ENCODE measurements at regions not wholly inside any gene's neighbourhood (a gene's known extent, or its start where the extent isn't known, plus 50 kb on each side); places are given as distances from the start of the nearest gene placed in this dataset.

DNA sequence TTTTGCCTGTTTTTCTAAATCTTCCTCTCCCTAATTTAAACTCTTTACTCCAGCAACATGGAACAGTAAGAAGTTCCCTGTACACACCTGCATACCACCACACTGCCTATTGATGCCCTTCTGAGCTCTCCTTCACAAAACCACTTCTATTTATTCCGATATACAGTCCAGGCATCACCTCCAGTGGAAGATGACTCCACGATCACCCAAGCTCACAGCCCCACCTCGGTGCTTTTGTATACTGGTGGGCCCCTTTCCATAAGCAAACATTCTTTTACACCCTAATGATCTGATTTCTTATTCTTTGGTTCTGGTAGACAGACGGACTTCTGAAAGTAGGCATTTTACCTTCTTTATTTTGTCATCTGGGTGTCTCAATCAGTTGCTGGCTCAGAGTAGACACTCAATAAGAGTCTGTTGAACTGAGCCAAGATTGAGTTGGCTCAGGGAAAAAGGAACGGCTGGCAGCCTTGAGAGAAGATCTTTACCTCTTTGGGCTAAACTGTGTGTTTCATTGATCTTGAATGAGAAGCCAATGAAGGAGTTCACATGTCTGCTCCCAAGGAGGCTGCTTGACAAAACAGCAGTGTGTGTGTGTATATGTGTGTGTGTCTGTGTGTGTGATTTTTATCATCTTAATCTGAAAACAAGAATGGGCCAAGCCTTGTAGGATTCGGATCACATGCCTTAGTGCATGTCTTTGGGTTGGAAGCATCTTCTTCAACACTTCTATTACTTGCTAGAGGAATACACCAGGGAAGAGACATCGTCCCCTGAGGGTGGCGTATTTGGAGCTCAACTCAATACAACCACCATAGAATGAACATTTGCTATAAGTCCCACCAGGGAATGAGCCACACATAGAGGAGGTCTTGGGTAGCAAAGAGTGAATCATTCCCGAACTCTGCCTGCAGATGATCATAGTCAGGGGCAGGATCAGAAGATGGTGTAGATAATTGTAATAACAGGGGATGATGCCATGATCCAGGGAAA lies 341.8 kb downstream of the CYRIA start:
- Mint-ChIP-seq H3K27me3 (peaks cover 3% of the 10 kb centered on the region), H3K4me1 (ENCODE audit: unreplicated experiment) (peaks cover 60% of the 10 kb centered on the region), H3K9me3 (no peaks in the 10 kb centered on the region), H3K27ac (no peak overlapping the region), H3K4me3 (no peak overlapping the region), H3K36me3 (no peaks in the 10 kb centered on the region)
- DNase-seq (ENCODE audit: extremely low spot score, unreplicated experiment): no peak
- TF ChIP-seq, protein P1, sequence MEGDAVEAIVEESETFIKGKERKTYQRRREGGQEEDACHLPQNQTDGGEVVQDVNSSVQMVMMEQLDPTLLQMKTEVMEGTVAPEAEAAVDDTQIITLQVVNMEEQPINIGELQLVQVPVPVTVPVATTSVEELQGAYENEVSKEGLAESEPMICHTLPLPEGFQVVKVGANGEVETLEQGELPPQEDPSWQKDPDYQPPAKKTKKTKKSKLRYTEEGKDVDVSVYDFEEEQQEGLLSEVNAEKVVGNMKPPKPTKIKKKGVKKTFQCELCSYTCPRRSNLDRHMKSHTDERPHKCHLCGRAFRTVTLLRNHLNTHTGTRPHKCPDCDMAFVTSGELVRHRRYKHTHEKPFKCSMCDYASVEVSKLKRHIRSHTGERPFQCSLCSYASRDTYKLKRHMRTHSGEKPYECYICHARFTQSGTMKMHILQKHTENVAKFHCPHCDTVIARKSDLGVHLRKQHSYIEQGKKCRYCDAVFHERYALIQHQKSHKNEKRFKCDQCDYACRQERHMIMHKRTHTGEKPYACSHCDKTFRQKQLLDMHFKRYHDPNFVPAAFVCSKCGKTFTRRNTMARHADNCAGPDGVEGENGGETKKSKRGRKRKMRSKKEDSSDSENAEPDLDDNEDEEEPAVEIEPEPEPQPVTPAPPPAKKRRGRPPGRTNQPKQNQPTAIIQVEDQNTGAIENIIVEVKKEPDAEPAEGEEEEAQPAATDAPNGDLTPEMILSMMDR (conservative IDR thresholded peaks at IDR 0.05): no peak

DNA sequence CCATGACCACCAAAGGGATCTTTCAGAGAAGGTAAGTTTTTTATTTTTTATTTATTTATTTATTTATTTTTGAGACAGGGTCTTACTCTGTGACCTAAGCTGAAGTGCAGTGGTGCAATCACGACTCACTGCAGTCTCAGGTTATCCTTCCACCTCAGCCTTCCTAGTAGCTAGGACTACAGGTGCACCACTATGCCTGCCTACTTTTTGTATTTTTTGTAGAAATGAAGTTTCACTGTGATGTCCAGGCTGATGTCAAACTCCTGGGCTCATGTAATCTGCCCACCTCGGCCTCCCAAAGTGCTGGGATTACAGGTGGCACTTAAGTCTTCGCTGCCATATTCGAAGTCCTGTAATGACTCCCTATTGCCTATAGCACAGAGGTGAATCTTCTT lies 342.5 kb downstream of the CYRIA start:
- Mint-ChIP-seq H3K36me3 (no peaks in the 10 kb centered on the region), H3K4me1 (ENCODE audit: unreplicated experiment) (peaks cover 66% of the 10 kb centered on the region), H3K9me3 (no peaks in the 10 kb centered on the region), H3K27me3 (peaks cover 3% of the 10 kb centered on the region), H3K27ac (no peak overlapping the region), H3K4me3 (no peak overlapping the region)
- TF ChIP-seq, protein P1 (conservative IDR thresholded peaks at IDR 0.05): no peak
- no peak for DNase-seq (ENCODE audit: extremely low spot score, unreplicated experiment)

DNA sequence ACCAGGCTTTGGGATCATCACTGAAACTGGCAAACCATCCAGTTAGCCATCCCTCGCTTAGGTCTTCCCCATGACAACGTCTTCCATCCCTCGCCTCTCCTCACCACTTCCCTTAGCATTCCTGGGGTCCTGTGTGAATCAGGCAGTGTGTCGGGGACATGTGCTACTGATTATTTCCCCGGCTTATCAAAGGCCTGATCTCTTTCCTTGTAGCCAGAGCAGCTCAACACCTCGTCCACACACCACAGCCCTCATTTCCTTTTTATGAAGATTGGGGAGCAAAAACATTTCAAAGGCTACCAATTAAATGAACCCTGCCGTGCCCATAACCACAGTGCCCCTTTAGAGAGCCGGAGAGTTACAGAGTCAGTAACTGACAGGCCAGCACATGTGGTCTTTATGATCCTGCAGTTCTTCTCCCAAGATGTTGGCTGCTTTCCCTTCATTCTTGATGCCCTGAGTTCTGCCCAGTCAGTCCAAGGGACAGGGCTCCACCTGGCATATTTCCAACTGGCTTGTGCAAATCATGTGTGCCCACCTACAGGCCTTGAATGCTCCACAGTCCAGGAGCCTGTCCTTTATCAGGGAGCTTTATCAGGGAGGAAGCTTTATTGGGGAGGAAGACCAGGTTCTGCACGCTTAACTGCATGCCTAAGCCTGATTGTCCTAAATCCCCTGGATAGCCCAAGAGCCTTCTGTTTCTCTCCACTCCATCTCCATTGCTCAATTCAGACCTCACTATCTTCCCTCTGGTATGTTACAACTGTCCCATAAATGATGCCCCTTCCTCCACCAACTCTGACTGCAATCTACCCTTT lies 343.1 kb downstream of the CYRIA start:
- H3K4me3 Mint-ChIP-seq: peak overlapping the region; percentile 1
- no peaks in the 10 kb centered on the region for H3K9me3 Mint-ChIP-seq
- H3K4me1 Mint-ChIP-seq (ENCODE audit: unreplicated experiment): peaks cover 72% of the 10 kb centered on the region
- no peaks in the 10 kb centered on the region for H3K36me3 Mint-ChIP-seq
- TF ChIP-seq, protein P1 (conservative IDR thresholded peaks at IDR 0.05): no peak
- no peak overlapping the region for H3K27ac Mint-ChIP-seq
- H3K27me3 Mint-ChIP-seq: peaks cover 3% of the 10 kb centered on the region
- no peak for DNase-seq (ENCODE audit: extremely low spot score, unreplicated experiment)

DNA sequence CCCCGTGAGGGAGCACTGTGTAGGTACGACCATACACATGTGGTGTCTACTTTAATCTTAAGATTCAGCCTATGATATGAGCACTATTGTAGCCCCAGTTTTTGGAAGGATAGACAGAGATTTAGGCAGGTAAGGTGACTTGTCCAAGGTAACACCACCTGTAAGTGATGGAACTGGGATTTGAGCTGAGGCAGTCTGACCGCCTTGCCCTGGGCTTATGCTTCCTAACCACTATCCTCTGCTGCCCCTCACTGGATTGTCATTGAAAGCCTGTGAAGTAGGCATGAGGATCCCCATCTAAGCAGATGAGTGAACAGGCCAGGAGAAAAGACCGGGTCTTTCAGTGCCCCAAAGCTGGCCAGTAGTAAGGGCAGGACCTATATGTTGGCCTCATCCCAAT lies 343.8 kb downstream of the CYRIA start:
- TF ChIP-seq, protein P1 (conservative IDR thresholded peaks at IDR 0.05): peak; percentile 40
- Mint-ChIP-seq H3K36me3 (no peaks in the 10 kb centered on the region), H3K27ac (no peak overlapping the region), H3K4me1 (ENCODE audit: unreplicated experiment) (peaks cover 67% of the 10 kb centered on the region), H3K4me3 (no peak overlapping the region), H3K9me3 (no peaks in the 10 kb centered on the region), H3K27me3 (peaks cover 3% of the 10 kb centered on the region)
- no peak for DNase-seq (ENCODE audit: extremely low spot score, unreplicated experiment)

DNA sequence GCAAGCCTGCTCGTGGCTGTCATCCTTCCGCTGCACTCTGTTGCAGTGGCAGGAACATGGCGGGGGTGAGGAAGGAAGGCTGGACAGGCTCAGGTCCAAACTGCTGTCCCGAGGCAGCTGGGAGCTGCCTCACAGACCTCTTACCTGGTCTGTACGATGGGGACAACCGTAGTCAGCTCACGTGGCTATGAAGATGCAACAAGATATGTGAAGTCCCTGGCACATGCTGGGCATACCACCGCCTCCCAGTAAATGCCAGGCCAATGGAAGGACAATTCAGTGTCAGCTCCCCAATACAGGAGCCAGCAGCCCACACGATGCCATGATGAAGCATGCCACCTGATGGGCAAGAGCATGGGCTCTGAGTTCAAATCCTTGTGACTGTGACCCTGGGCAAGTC lies 344.4 kb downstream of the CYRIA start:
- Mint-ChIP-seq H3K9me3 (no peaks in the 10 kb centered on the region), H3K4me1 (ENCODE audit: unreplicated experiment) (peaks cover 67% of the 10 kb centered on the region), H3K4me3 (no peak overlapping the region), H3K27me3 (peaks cover 3% of the 10 kb centered on the region), H3K27ac (no peak overlapping the region), H3K36me3 (no peaks in the 10 kb centered on the region)
- TF ChIP-seq, protein P1 (conservative IDR thresholded peaks at IDR 0.05): no peak
- DNase-seq (ENCODE audit: extremely low spot score, unreplicated experiment): no peak

Data from type B pancreatic cell (in vitro differentiated cells).